Choroid plexus epithelial cell (primary cell): ENCODE measurements at regions not wholly inside any gene's neighbourhood (a gene's known extent, or its start where the extent isn't known, plus 50 kb on each side); places are given as distances from the start of the nearest gene placed in this dataset.

Experiments used
- DNase-seq: peaks from one replicate; pipeline ENCODE4 v3.0.0-alpha.2; 2010; ENCODE audit warnings: low read depth
- H3K4me3 ChIP-seq: 2 replicates; pipeline ENCODE4 v1.5.1; 2011; ENCODE audit warnings: low read depth, mild to moderate bottlenecking, control low read depth, low read length, moderate library complexity
- TF ChIP-seq, protein P1 (sequence below): conservative IDR thresholded peaks from 2 replicates; pipeline ENCODE4 v1.5.1; 2011; ENCODE audit warnings: low read depth, mild to moderate bottlenecking, control low read depth, inconsistent platforms, low read length, moderate library complexity

DNA sequence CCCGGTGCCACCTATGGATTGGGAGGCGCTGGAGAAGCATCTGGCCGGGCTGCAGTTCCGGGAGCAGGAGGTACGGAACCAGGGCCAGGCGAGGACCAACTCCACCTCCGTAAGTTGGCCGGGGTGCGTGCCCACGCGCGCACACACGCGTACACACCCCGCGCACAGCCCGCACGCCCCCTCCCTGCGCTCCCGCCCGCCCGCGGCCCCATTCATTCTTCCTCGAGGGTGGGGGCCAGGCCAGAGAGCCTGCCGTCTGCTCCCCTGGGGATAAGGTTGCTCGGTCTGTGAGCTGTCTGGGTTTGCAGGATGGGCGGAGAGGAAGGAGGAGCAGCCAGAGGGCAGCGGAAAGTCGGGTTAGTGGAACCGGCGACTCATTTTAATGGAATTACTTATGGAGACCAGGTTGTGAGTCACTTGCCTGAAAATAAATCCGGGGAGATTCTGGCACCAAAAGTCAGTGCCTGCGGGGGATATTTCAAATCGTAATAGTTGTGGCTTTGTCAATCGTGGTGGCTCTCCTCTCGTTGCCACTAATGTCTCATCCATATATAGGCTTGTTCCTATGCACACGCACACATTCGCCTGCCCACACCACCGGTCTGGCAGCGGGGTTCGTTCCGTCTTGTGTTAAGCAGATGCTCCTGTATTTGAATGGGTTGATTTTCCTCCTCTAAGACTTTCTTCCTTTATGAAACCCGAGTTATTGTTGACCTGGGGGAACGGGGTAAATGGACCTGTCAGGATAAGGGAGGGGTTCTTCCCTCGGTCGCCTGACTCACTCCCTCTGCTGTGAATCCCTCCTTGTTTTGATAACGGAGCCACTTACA lies 223.4 kb upstream of the IL12A start:
- H3K4me3 ChIP-seq: peak overlapping the region; percentile 76
- DNase-seq: peak; percentile 97
- TF ChIP-seq, protein P1, sequence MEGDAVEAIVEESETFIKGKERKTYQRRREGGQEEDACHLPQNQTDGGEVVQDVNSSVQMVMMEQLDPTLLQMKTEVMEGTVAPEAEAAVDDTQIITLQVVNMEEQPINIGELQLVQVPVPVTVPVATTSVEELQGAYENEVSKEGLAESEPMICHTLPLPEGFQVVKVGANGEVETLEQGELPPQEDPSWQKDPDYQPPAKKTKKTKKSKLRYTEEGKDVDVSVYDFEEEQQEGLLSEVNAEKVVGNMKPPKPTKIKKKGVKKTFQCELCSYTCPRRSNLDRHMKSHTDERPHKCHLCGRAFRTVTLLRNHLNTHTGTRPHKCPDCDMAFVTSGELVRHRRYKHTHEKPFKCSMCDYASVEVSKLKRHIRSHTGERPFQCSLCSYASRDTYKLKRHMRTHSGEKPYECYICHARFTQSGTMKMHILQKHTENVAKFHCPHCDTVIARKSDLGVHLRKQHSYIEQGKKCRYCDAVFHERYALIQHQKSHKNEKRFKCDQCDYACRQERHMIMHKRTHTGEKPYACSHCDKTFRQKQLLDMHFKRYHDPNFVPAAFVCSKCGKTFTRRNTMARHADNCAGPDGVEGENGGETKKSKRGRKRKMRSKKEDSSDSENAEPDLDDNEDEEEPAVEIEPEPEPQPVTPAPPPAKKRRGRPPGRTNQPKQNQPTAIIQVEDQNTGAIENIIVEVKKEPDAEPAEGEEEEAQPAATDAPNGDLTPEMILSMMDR: no peak

DNA sequence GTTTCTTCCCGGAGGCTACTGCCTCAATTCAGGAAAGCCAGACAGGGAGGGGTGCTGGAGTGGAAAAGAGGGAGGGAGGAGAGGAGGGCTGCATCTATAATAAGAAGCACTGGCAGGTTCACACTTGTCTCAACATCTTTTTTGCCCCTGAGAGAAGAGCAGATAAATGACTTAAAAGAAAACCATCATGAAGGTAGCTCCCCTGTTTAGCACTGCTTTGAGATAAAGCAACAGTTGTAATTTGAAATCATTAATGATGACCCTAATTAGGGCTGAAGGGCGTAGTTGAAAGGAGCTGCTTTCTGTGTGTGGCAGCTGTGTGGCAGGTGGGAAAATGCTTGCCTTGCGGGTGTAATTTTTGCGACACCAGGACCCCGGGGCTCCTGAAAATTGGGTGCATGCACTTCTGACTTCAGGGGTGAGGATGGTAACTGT lies 222.8 kb upstream of the IL12A start:
- DNase-seq: no peak
- TF ChIP-seq, protein P1: no peak
- H3K4me3 ChIP-seq: peak overlapping the region; percentile 76

DNA sequence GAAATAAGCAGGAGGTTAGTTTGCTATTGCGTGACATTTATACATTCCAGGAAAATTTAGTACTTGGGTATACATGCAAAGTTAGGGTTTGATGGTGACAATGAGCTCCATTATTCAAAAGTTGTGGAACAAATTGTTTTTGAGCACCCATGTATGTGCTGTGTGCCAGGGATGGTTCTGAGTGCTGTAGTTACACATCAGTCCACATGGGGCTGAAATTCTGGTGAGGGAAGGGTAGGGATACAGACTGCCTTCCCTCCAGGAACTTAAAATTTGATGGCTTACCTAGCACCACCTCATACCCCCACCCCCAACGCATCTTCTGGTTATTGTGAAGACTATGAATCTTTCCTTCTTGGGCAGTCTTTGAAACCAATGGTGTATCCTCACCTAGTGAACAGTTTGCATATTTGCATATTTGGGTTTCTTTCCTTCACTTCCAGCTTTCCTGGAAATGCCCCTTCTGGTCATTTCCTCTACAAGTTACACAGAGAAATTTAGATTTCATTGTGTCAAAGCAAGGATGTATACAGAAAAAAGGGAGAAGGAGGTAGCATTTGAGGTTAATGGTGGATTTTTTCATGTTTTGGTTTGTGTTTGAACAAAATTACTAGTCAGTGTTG lies 222.0 kb upstream of the IL12A start:
- DNase-seq: peak; percentile 65
- H3K4me3 ChIP-seq: no peak overlapping the region
- TF ChIP-seq, protein P1: peak; percentile 67

DNA sequence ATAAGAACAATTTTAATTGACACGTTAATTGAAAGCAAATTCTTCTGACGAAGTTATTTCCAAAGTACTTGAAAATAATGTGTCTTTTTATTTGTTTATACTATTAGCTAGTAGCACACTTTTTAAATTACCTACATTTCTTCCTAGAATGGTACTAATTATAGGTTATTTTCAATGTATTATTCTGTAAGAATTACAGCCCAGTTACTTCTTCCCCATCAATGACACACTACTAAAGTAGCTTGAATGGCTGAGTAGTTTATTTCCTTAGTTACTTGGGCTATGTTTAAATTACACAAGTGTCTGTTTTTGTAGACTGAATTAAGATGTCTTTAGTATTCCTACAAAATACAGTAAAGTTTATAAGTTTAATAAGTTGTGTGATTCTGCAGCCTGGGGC lies 217.6 kb upstream of the IL12A start:
- TF ChIP-seq, protein P1: no peak
- no peak for DNase-seq
- no peak overlapping the region for H3K4me3 ChIP-seq

DNA sequence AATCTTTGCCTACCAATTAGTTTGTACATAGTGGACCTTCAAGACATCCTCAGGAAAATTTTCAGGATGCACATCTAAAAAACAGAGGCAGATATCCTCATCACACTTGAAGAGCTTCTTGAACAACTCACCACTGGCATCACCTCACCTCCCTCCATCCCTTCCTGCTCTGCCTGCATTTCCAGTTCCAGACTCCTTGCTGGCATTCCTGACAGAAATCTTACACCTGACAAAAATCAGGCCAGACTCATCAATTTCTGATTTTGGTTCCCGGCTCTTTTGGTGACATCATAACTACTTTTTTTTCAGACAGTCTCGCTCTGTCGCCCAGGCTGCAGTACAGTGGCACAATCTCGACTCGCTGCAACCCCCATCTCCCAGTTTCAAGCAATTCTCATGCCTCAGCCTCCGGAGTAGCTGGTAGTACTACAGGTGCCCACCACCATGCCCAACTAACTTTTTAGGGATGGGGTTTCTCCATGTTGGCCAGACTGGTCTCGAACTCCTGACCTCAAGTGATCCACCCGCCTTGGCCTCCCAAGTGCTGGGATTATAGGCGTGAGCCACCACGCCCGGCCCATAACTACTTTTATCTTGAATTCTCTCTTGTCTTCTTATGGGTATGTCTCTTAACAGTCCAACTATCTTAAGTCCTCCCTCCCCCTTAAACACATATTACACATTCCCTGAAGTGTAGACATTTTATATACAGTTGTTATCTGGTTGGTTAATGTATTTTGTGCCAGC lies 216.6 kb upstream of the IL12A start:
- no peak for DNase-seq
- TF ChIP-seq, protein P1: no peak
- H3K4me3 ChIP-seq: no peak overlapping the region

DNA sequence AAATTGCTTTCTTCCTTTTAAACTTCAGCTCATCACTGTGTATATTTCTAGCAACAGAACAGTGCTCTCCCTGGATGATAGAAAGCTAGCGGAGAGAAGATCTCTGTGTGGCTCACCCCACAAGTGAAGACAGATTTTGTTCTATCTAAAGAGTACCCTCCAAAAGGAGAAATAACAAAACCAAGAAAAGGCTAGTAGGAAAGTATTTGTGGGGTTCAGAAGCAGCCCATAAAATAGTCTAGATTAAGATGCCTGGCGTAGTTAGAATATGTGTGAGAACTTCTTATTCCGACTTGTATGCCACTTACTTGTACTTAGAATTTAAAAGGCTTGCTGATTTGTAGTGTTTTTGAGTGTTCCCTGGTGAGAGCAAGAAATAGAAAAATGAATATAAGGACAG lies 214.9 kb upstream of the IL12A start:
- no peak for DNase-seq
- TF ChIP-seq, protein P1: no peak
- no peak overlapping the region for H3K4me3 ChIP-seq
